SK-N-SH treated with all-trans-retinoic acid at 6 μM for 48 hours (cell line): ENCODE measurements at regions not wholly inside any gene's neighbourhood (a gene's known extent, or its start where the extent isn't known, plus 50 kb on each side); places are given as distances from the start of the nearest gene placed in this dataset.

ENCODE experiments used
- ATAC-seq: fragments of 200-7000 bp; cut with Tn5 transposase; 3 replicates; pipeline ENCODE4 v1.9.1; 2020; ENCODE audit warnings: mild to moderate bottlenecking, moderate library complexity
- ARNTL ChIP-seq: fragments of 450-650 bp; formaldehyde crosslinking; IDR thresholded peaks from 2 replicates; pipeline ENCODE4 v1.5.0; 2020; ENCODE audit warnings: low read depth, mild to moderate bottlenecking, moderate library complexity, borderline replicate concordance
- BACH2 ChIP-seq: fragments of 250-450 bp; sonication (Bioruptor Pico); IDR thresholded peaks from 2 replicates; pipeline ENCODE4 v1.9.0; 2021; ENCODE audit warnings: mild to moderate bottlenecking, borderline replicate concordance
- CREB5 ChIP-seq: fragments of 250-450 bp; sonication (Bioruptor Pico); IDR thresholded peaks from 2 replicates; pipeline ENCODE4 v1.5.1; 2020; ENCODE audit warnings: low read depth, mild to moderate bottlenecking, moderate library complexity
- CSDC2 ChIP-seq: fragments of 250-450 bp; sonication (Bioruptor Pico); IDR thresholded peaks from 2 replicates; pipeline ENCODE4 v1.5.0; 2020; ENCODE audit warnings: mild to moderate bottlenecking, moderate library complexity
- CSRNP3 ChIP-seq: fragments of 250-450 bp; sonication (Bioruptor Pico); IDR thresholded peaks from 2 replicates; pipeline ENCODE4 v1.5.1; 2021; ENCODE audit warnings: mild to moderate bottlenecking, moderate library complexity
- ESRRG ChIP-seq: fragments of 250-450 bp; sonication (Bioruptor Pico); IDR thresholded peaks from 2 replicates; pipeline ENCODE4 v1.6.1; 2021; ENCODE audit warnings: mild to moderate bottlenecking
- GLIS3 ChIP-seq: fragments of 250-450 bp; sonication (Bioruptor Pico); IDR thresholded peaks from 2 replicates; pipeline ENCODE4 v1.5.0; 2020; ENCODE audit warnings: mild to moderate bottlenecking, moderate library complexity
- ISL1 ChIP-seq: fragments of 250-450 bp; sonication (Bioruptor Pico); IDR thresholded peaks from 2 replicates; pipeline ENCODE4 v2.1.2; 2022; ENCODE audit warnings: mild to moderate bottlenecking, moderate library complexity
- PATZ1 ChIP-seq: fragments of 250-450 bp; sonication (Bioruptor Pico); IDR thresholded peaks from 2 replicates; pipeline ENCODE4 v1.8.0; 2020; ENCODE audit warnings: mild to moderate bottlenecking, moderate library complexity, borderline replicate concordance
- POU6F1 ChIP-seq: fragments of 250-450 bp; sonication (Bioruptor Pico); IDR thresholded peaks from 2 replicates; pipeline ENCODE4 v1.8.0; 2021; ENCODE audit warnings: low read depth, mild to moderate bottlenecking, moderate library complexity, borderline replicate concordance
- PPARA ChIP-seq: fragments of 250-450 bp; sonication (Bioruptor Pico); IDR thresholded peaks from 2 replicates; pipeline ENCODE4 v1.5.0; 2020; ENCODE audit warnings: mild to moderate bottlenecking, borderline replicate concordance
- RARB ChIP-seq: fragments of 250-450 bp; sonication (Bioruptor Pico); IDR thresholded peaks from 2 replicates; pipeline ENCODE4 v1.8.0; 2021; ENCODE audit warnings: mild to moderate bottlenecking, moderate library complexity
- SNAI2 ChIP-seq: fragments of 250-450 bp; sonication (Bioruptor Pico); IDR thresholded peaks from 2 replicates; pipeline ENCODE4 v1.5.0; 2020; ENCODE audit warnings: mild to moderate bottlenecking, moderate library complexity
- TCF4 ChIP-seq: fragments of 250-450 bp; sonication (Bioruptor Pico); IDR thresholded peaks from 2 replicates; pipeline ENCODE4 v1.8.0; 2021; ENCODE audit warnings: mild to moderate bottlenecking, moderate library complexity, borderline replicate concordance
- TOX ChIP-seq: fragments of 250-450 bp; sonication (Bioruptor Pico); IDR thresholded peaks from 2 replicates; pipeline ENCODE4 v1.8.0; 2021; ENCODE audit warnings: mild to moderate bottlenecking, moderate library complexity, borderline replicate concordance
- TSHZ2 ChIP-seq: fragments of 250-450 bp; sonication (Bioruptor Pico); IDR thresholded peaks from 2 replicates; pipeline ENCODE4 v1.5.0; 2020; ENCODE audit warnings: mild to moderate bottlenecking, moderate library complexity
- ZC3H10 ChIP-seq: fragments of 250-450 bp; sonication (Bioruptor Pico); IDR thresholded peaks from 2 replicates; pipeline ENCODE4 v1.5.1; 2021; ENCODE audit warnings: mild to moderate bottlenecking, moderate library complexity
- ZFP3 ChIP-seq: fragments of 250-450 bp; sonication (Bioruptor Pico); IDR thresholded peaks from 2 replicates; pipeline ENCODE4 v1.5.0; 2020; ENCODE audit warnings: mild to moderate bottlenecking, moderate library complexity
- ZFP30 ChIP-seq: fragments of 450-650 bp; formaldehyde crosslinking; IDR thresholded peaks from 2 replicates; pipeline ENCODE4 v1.5.0; 2022; ENCODE audit warnings: mild to moderate bottlenecking, moderate library complexity
- ZNF70 ChIP-seq: fragments of 450-650 bp; formaldehyde crosslinking; IDR thresholded peaks from 2 replicates; pipeline ENCODE4 v1.5.0; 2020; ENCODE audit warnings: mild to moderate bottlenecking, moderate library complexity
- ZNF8 ChIP-seq: fragments of 450-650 bp; formaldehyde crosslinking; IDR thresholded peaks from 2 replicates; pipeline ENCODE4 v1.5.0; 2020; ENCODE audit warnings: mild to moderate bottlenecking, moderate library complexity

GRCh38 chr10:129274748-129275474 lies 192.1 kb upstream of the MGMT start:
- TF ChIP-seq BACH2 (CRISPR knock-in tag) (no peak), ZNF70 (no peak), CSRNP3 (no peak), ZFP30 (no peak), POU6F1 (CRISPR knock-in tag) (no peak), RARB (CRISPR knock-in tag) (no peak), TOX (CRISPR knock-in tag) (no peak), ARNTL (CRISPR knock-in tag) (no peak), ZNF8 (no peak), TCF4 (CRISPR knock-in tag) (no peak), PPARA (CRISPR knock-in tag) (no peak)
- no peak for ATAC-seq

- no peak for ATAC-seq
- no peak for TF ChIP-seq TCF4 (CRISPR knock-in tag)
- TF ChIP-seq POU6F1 (CRISPR knock-in tag) = no peak
- TF ChIP-seq PATZ1 (CRISPR knock-in tag) = no peak
- no peak for TF ChIP-seq BACH2 (CRISPR knock-in tag)
- TF ChIP-seq ISL1 (CRISPR knock-in tag) = no peak
- TF ChIP-seq CREB5 (CRISPR knock-in tag) = no peak
- TF ChIP-seq GLIS3 (CRISPR knock-in tag) = no peak
- TF ChIP-seq ZFP30 = no peak
- TF ChIP-seq ESRRG (CRISPR knock-in tag) = no peak
- TF ChIP-seq ZC3H10 (CRISPR knock-in tag) = no peak
- no peak for TF ChIP-seq ARNTL (CRISPR knock-in tag)
- TF ChIP-seq ZNF8 = no peak
- TF ChIP-seq ZFP3 = no peak
- TF ChIP-seq RARB (CRISPR knock-in tag) = no peak
- no peak for TF ChIP-seq SNAI2 (CRISPR knock-in tag)
- TF ChIP-seq CSDC2 = no peak
Observed at GRCh38 chr10:129275886-129276285, 191.2 kb upstream of the MGMT start.

- TF ChIP-seq ZFP3 (no peak), RARB (CRISPR knock-in tag) (no peak), ZNF70 (no peak), TSHZ2 (CRISPR knock-in tag) (no peak), ZFP30 (no peak), PPARA (CRISPR knock-in tag) (no peak), SNAI2 (CRISPR knock-in tag) (no peak), POU6F1 (CRISPR knock-in tag) (no peak), ESRRG (CRISPR knock-in tag) (no peak)
- no peak for ATAC-seq
Observed at GRCh38 chr10:129277084-129277483, 190.0 kb upstream of the MGMT start.
